ENCODE measurements at regions not wholly inside any gene's neighbourhood (a gene's known extent, or its start where the extent isn't known, plus 50 kb on each side); places are given as distances from the start of the nearest gene placed in this dataset.

- Histone ChIP-seq H3K36me3 (no peaks in the 10 kb centered on the region), H3K27ac (no peak overlapping the region), H3K9me3 (peaks cover 0 to 50% (median 2%) of the 10 kb centered on the region in 8 donors), H3K4me1 (no peaks in the 10 kb centered on the region), H3K4me3 (no peak overlapping the region), H3K27me3 (replicated peaks in 1 of 7) (no peaks in the 10 kb centered on the region)
- intact Hi-C loops (cut with DNase I; ENCODE audit: low total_unique reads), result no loop called here
- TF ChIP-seq POLR2AphosphoS5 (IDR thresholded peaks at IDR 0.05), result no peak
- TF ChIP-seq CTCF (IDR thresholded peaks at IDR 0.05 in 8 of 11, conservative IDR thresholded peaks at IDR 0.05 in 3 of 11), result no peak
- no peak for TF ChIP-seq POLR2A (IDR thresholded peaks at IDR 0.05)
- WGBS, 5 donors, result 85 to 96% (median 89%) methylated on average over 3 to 4 of the region's 4 CpGs
- DNase-seq, result no peak
Measured at GRCh38 chr13:19072543-19072942, 109.1 kb downstream of the TUBA3C start.

GRCh38 chr13:19071161-19071936, 110.3 kb downstream of the TUBA3C start:
- Histone ChIP-seq H3K4me1 (no peaks in the 10 kb centered on the region), H3K27ac (no peak overlapping the region), H3K9me3 (peaks cover 0 to 48% (median 2%) of the 10 kb centered on the region in 8 donors), H3K27me3 (replicated peaks in 1 of 7) (no peaks in the 10 kb centered on the region), H3K4me3 (no peak overlapping the region), H3K36me3 (no peaks in the 10 kb centered on the region)
- TF ChIP-seq POLR2AphosphoS5 (IDR thresholded peaks at IDR 0.05) (no peak), POLR2A (IDR thresholded peaks at IDR 0.05) (no peak), CTCF (IDR thresholded peaks at IDR 0.05 in 8 of 11, conservative IDR thresholded peaks at IDR 0.05 in 3 of 11) (no peak)
- intact Hi-C loops (cut with DNase I; ENCODE audit: low total_unique reads), result no loop called here
- WGBS, 5 donors, result 82 to 97% (median 84%) methylated on average over 5 to 11 of the region's 11 CpGs
- no peak for DNase-seq

- H3K27ac ChIP-seq, result no peak overlapping the region
- peaks cover 0 to 53% (median 3%) of the 10 kb centered on the region in 8 donors for H3K9me3 ChIP-seq
- H3K4me3 ChIP-seq, result no peak overlapping the region
- TF ChIP-seq POLR2AphosphoS5 (IDR thresholded peaks at IDR 0.05), result no peak
- TF ChIP-seq POLR2A (IDR thresholded peaks at IDR 0.05), result no peak
- no peak for TF ChIP-seq CTCF (IDR thresholded peaks at IDR 0.05 in 8 of 11, conservative IDR thresholded peaks at IDR 0.05 in 3 of 11)
- DNase-seq, result no peak
- WGBS, 5 donors, result 72 to 85% (median 80%) methylated on average over 6 of the region's 6 CpGs
- intact Hi-C loops (cut with DNase I; ENCODE audit: low total_unique reads), result no loop called here
- H3K36me3 ChIP-seq, result no peaks in the 10 kb centered on the region
- no peaks in the 10 kb centered on the region for H3K4me1 ChIP-seq
- no peaks in the 10 kb centered on the region for H3K27me3 ChIP-seq (replicated peaks in 1 of 7)
Measured at GRCh38 chr13:19070398-19070735, 111.3 kb downstream of the TUBA3C start.

DNA sequence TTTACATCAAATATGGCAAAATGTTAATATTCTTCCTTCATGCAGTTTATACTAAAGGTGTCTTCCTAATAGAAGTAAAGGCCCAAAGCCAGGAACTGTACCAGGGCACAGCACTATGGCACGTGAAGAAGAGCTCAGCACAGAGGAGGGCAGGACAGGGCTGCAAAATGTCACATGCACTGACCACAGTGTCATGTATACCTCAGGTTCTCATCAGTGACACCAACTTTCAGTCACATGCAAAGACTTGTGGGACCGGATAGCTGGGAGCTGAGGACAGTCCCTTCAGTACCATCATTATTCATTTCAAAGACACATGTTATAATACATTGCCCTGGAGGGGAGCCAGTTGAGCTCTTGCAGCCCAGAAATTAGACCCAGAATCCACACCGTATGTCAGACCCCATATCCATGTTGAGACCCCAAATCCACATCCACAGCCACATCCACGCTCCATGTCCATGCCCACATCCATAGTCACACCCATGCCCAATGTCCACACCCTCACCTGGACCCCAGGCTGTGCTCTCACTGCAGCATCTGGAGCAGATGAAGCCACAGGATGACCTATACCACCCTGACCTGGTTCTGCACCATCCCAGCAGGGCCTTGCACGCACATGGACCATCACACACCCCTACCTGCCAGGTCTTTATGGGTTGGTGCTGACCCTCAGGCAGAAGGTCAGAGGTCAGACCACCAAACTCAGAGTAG, 111.8 kb downstream of the TUBA3C start:
- Histone ChIP-seq H3K9me3 (peaks cover 0 to 58% (median 7%) of the 10 kb centered on the region in 8 donors), H3K4me1 (no peaks in the 10 kb centered on the region), H3K27me3 (replicated peaks in 1 of 7) (no peaks in the 10 kb centered on the region), H3K27ac (no peak overlapping the region), H3K36me3 (no peaks in the 10 kb centered on the region), H3K4me3 (no peak overlapping the region)
- WGBS, 5 donors, result 57 to 74% (median 67%) methylated on average over 5 of the region's 5 CpGs
- DNase-seq, result no peak
- no peak for TF ChIP-seq POLR2A (IDR thresholded peaks at IDR 0.05)
- TF ChIP-seq POLR2AphosphoS5 (IDR thresholded peaks at IDR 0.05), result no peak
- TF ChIP-seq CTCF (IDR thresholded peaks at IDR 0.05 in 8 of 11, conservative IDR thresholded peaks at IDR 0.05 in 3 of 11), result no peak
- intact Hi-C loops (cut with DNase I; ENCODE audit: low total_unique reads), result no loop called here
